ENCODE measurements at regions not wholly inside any gene's neighbourhood (a gene's known extent, or its start where the extent isn't known, plus 50 kb on each side); places are given as distances from the start of the nearest gene placed in this dataset.

- peaks cover 0 to 3% (median 0%) of the 10 kb centered on the region in 5 donors for H3K27me3 Mint-ChIP-seq
- POLR2A ChIA-PET: no interaction called here
- H3K27ac Mint-ChIP-seq: no peak overlapping the region
- DNase-seq (no peak), ATAC-seq (no peak)
- H3K9me3 Mint-ChIP-seq: peaks cover 0 to 6% (median 2%) of the 10 kb centered on the region in 9 donors
- no peaks in the 10 kb centered on the region for H3K36me3 Mint-ChIP-seq
- no peaks in the 10 kb centered on the region for H3K4me1 Mint-ChIP-seq
- H3K4me3 Mint-ChIP-seq: no peak overlapping the region
Measured at GRCh38 chr7:20050241-20050966, 166.8 kb downstream of the MACC1 start.

DNA sequence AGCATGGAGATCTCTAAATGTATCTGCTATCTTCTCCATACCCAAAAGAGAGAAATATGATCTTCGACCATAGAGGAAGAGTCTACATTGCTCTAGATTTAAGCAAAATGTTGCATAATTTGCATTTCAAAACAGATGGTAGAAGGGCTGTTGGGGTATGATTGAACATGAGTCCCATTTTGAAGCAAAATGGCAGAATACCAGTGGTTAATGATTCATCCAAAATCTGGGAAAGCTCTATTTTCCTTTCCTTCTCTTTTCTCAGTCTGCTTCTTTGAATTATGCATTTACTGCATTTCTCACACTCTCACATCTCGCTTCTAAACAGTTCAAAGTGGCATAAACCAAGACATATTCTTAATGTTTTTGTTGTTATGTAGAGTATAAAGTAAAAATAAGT is 178.5 kb downstream of the MACC1 start:
- H3K27ac Mint-ChIP-seq: no peak overlapping the region
- H3K9me3 Mint-ChIP-seq: peaks cover 0 to 4% (median 0%) of the 10 kb centered on the region in 9 donors
- DNase-seq (no peak), ATAC-seq (no peak)
- POLR2A ChIA-PET: no interaction called here
- no peaks in the 10 kb centered on the region for H3K4me1 Mint-ChIP-seq
- H3K36me3 Mint-ChIP-seq: no peaks in the 10 kb centered on the region
- no peak overlapping the region for H3K4me3 Mint-ChIP-seq
- H3K27me3 Mint-ChIP-seq: peaks cover 0 to 2% (median 0%) of the 10 kb centered on the region in 5 donors

GRCh38 chr7:20035279-20035875 is 181.8 kb downstream of the MACC1 start:
- Mint-ChIP-seq H3K27ac (peak overlapping the region in 1 of 10 donors; percentile 45), H3K36me3 (no peaks in the 10 kb centered on the region), H3K4me1 (peaks cover 0 to 10% (median 0%) of the 10 kb centered on the region in 4 donors), H3K9me3 (peaks cover 0 to 4% (median 0%) of the 10 kb centered on the region in 9 donors), H3K4me3 (no peak overlapping the region), H3K27me3 (peaks cover 0 to 1% (median 0%) of the 10 kb centered on the region in 5 donors)
- POLR2A ChIA-PET: no interaction called here
- DNase-seq (no peak), ATAC-seq (no peak)

- no peak overlapping the region for H3K4me3 Mint-ChIP-seq
- peaks cover 0 to 10% (median 0%) of the 10 kb centered on the region in 4 donors for H3K4me1 Mint-ChIP-seq
- peaks cover 0 to 4% (median 0%) of the 10 kb centered on the region in 9 donors for H3K9me3 Mint-ChIP-seq
- no peak overlapping the region for H3K27ac Mint-ChIP-seq
- no peaks in the 10 kb centered on the region for H3K36me3 Mint-ChIP-seq
- no peak for DNase-seq
- peaks cover 0 to 1% (median 0%) of the 10 kb centered on the region in 5 donors for H3K27me3 Mint-ChIP-seq
- no peak for ATAC-seq
- POLR2A ChIA-PET: no interaction called here
Measured at GRCh38 chr7:20033621-20034400, 183.4 kb downstream of the MACC1 start.

- no peak for DNase-seq
- Mint-ChIP-seq H3K9me3 (peaks cover 0 to 4% (median 0%) of the 10 kb centered on the region in 9 donors), H3K4me1 (peaks cover 0 to 10% (median 0%) of the 10 kb centered on the region in 4 donors), H3K36me3 (no peaks in the 10 kb centered on the region), H3K4me3 (no peak overlapping the region), H3K27me3 (peaks cover 0 to 1% (median 0%) of the 10 kb centered on the region in 5 donors), H3K27ac (no peak overlapping the region)
- ATAC-seq: no peak
- POLR2A ChIA-PET: no interaction called here
Measured at GRCh38 chr7:20032741-20033140, 184.4 kb downstream of the MACC1 start.

- H3K9me3 Mint-ChIP-seq: peaks cover 0 to 2% (median 0%) of the 10 kb centered on the region in 9 donors
- no peak for DNase-seq
- no peaks in the 10 kb centered on the region for H3K27me3 Mint-ChIP-seq
- POLR2A ChIA-PET: no interaction called here
- no peak overlapping the region for H3K4me3 Mint-ChIP-seq
- no peak overlapping the region for H3K27ac Mint-ChIP-seq
- peaks cover 0 to 10% (median 0%) of the 10 kb centered on the region in 4 donors for H3K4me1 Mint-ChIP-seq
- ATAC-seq: no peak
- no peaks in the 10 kb centered on the region for H3K36me3 Mint-ChIP-seq
Measured at GRCh38 chr7:20030915-20031362, 186.2 kb downstream of the MACC1 start.

- Mint-ChIP-seq H3K9me3 (peaks cover 0 to 2% (median 0%) of the 10 kb centered on the region in 9 donors), H3K4me3 (no peak overlapping the region), H3K4me1 (peaks cover 0 to 10% (median 0%) of the 10 kb centered on the region in 4 donors), H3K27me3 (no peaks in the 10 kb centered on the region), H3K36me3 (no peaks in the 10 kb centered on the region), H3K27ac (no peak overlapping the region)
- DNase-seq: no peak
- POLR2A ChIA-PET: no interaction called here
- ATAC-seq: no peak
Measured at GRCh38 chr7:20030417-20030816, 186.8 kb downstream of the MACC1 start.

DNA sequence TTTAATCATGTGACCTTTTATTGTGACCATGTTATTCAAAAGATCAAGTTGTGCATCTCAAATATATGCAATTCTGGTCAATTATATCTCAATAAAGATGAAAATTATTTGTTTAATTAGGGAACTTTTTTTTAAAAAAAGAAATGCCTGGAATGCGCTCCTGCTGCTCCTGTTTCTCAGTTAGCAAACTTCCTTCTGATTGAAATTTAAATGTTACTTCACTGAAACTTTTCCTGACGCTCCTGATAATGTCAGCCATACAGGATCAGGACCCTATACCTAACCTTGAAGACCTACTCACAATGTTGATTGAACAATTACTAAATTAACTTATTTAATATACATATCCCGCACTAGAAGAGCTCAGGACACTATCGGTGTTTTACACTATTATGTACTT is 190.4 kb downstream of the MACC1 start:
- DNase-seq: no peak
- H3K36me3 Mint-ChIP-seq: no peaks in the 10 kb centered on the region
- no peaks in the 10 kb centered on the region for H3K27me3 Mint-ChIP-seq
- H3K4me3 Mint-ChIP-seq: no peak overlapping the region
- H3K9me3 Mint-ChIP-seq: peaks cover 0 to 7% (median 0%) of the 10 kb centered on the region in 9 donors
- POLR2A ChIA-PET: no interaction called here
- H3K4me1 Mint-ChIP-seq: peaks cover 0 to 14% (median 0%) of the 10 kb centered on the region in 4 donors
- ATAC-seq: no peak
- H3K27ac Mint-ChIP-seq: no peak overlapping the region

GRCh38 chr7:20021831-20022230 is 195.4 kb downstream of the MACC1 start:
- Mint-ChIP-seq H3K27ac (no peak overlapping the region), H3K9me3 (peaks cover 0 to 10% (median 4%) of the 10 kb centered on the region in 9 donors), H3K27me3 (no peaks in the 10 kb centered on the region), H3K4me1 (peaks cover 0 to 22% (median 0%) of the 10 kb centered on the region in 4 donors), H3K4me3 (no peak overlapping the region), H3K36me3 (no peaks in the 10 kb centered on the region)
- POLR2A ChIA-PET: no interaction called here
- DNase-seq: no peak
- no peak for ATAC-seq

GRCh38 chr7:20021066-20021465 is 196.1 kb downstream of the MACC1 start:
- Mint-ChIP-seq H3K27me3 (no peaks in the 10 kb centered on the region), H3K27ac (no peak overlapping the region), H3K36me3 (no peaks in the 10 kb centered on the region), H3K4me3 (no peak overlapping the region), H3K4me1 (peaks cover 0 to 22% (median 0%) of the 10 kb centered on the region in 4 donors), H3K9me3 (peaks cover 0 to 10% (median 4%) of the 10 kb centered on the region in 9 donors)
- no peak for DNase-seq
- POLR2A ChIA-PET: no interaction called here
- ATAC-seq: no peak

- Mint-ChIP-seq H3K9me3 (peaks cover 0 to 10% (median 4%) of the 10 kb centered on the region in 9 donors), H3K4me3 (no peak overlapping the region), H3K27ac (no peak overlapping the region), H3K27me3 (no peaks in the 10 kb centered on the region), H3K36me3 (no peaks in the 10 kb centered on the region), H3K4me1 (peaks cover 0 to 22% (median 0%) of the 10 kb centered on the region in 4 donors)
- ATAC-seq: no peak
- no peak for DNase-seq
- POLR2A ChIA-PET: no interaction called here
Measured at GRCh38 chr7:20019757-20020432, 197.3 kb downstream of the MACC1 start.

DNA sequence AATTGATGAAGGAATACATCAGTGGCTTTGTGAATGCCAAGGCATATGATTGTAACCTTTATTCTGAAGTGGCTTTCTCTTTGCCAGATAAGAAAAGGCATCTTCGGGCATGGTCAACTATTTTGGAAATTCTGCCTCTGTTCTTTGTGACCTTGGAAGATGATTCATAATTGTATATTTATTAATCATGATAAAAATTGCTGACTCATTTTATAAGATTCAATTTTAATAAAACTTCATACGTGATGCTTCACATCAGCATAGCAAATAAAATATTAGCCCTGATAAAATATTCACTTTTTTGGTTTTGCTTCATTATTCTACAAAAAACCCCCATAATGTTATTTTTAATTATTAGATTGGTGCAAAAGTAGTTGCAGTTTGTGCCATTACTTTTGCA is 200.5 kb downstream of the MACC1 start:
- Mint-ChIP-seq H3K36me3 (no peaks in the 10 kb centered on the region), H3K4me1 (peaks cover 0 to 19% (median 0%) of the 10 kb centered on the region in 4 donors), H3K4me3 (no peak overlapping the region), H3K27me3 (no peaks in the 10 kb centered on the region), H3K9me3 (peaks cover 0 to 10% (median 0%) of the 10 kb centered on the region in 9 donors), H3K27ac (no peak overlapping the region)
- DNase-seq (no peak), ATAC-seq (no peak)
- POLR2A ChIA-PET: no interaction called here
